Endothelial cell of umbilical vein (primary cell): ENCODE measurements at regions not wholly inside any gene's neighbourhood (a gene's known extent, or its start where the extent isn't known, plus 50 kb on each side); places are given as distances from the start of the nearest gene placed in this dataset.

Experiments used
- BruUV-seq: library from RNA; stranded (reverse); fragments of 400-500 nt; replicated peaks from 2 replicates; lab custom pipeline; 2021; lab: Mats Ljungman, UMichigan
- CTCF ChIA-PET: fragments of 300-600, 350-600 bp; sonication (Branson Sonifier 250); formaldehyde crosslinking; loops from one replicate; lab custom pipeline; 2021; ENCODE audit warnings: antibody characterized with exemption, inconsistent platforms; lab: Charles Lee
- POLR2A ChIA-PET: fragments of 300-600, 350-600 bp; sonication (Branson Sonifier 250); formaldehyde crosslinking; loops from one replicate; lab custom pipeline; 2021; ENCODE audit warnings: antibody characterized with exemption, inconsistent platforms; lab: Charles Lee
- DNase-seq: peaks from one replicate; pipeline ENCODE4 v3.0.0-alpha.2; 2011; ENCODE audit warnings: low read depth, low spot score
- FAIRE-seq: peaks from 2 replicates; lab custom pipeline; 2011; peaks lifted over from hg19 to GRCh38; lab: Jason Lieb, UNC
- H2AFZ ChIP-seq: 2 replicates; pipeline ENCODE4 v1.6.0; 2012; ENCODE audit warnings: low read depth, low read length, control low read depth, inconsistent platforms
- H3K27ac ChIP-seq: 2 replicates; pipeline ENCODE4 v1.5.1; 2011; ENCODE audit warnings: low read depth, mild to moderate bottlenecking, control low read depth, low read length, moderate library complexity; ENCODE audit not compliant: insufficient read depth
- H3K27me3 ChIP-seq, 2 experiments: 2 replicates each; pipeline versions ENCODE4 v1.6.0 to v1.6.1; 2011; ENCODE audit warnings: low read length in 2 of 2, mixed read lengths in 1 of 2; ENCODE audit not compliant: control insufficient read depth in 2 of 2, insufficient read depth in 2 of 2
- H3K36me3 ChIP-seq, 2 experiments: 2 replicates in 1 of 2; 3 replicates in 1 of 2; pipeline ENCODE4 v1.5.1; 2011; ENCODE audit warnings: low read length in 2 of 2, mild to moderate bottlenecking in 1 of 2, moderate library complexity in 1 of 2; ENCODE audit not compliant: control insufficient read depth in 2 of 2, insufficient read depth in 2 of 2; ENCODE audit errors: extremely low read depth in 1 of 2
- H3K4me1 ChIP-seq: 3 replicates; pipeline ENCODE4 v1.5.1; 2011; ENCODE audit warnings: mild to moderate bottlenecking, low read length; ENCODE audit not compliant: control insufficient read depth, insufficient read depth; ENCODE audit errors: extremely low read depth
- H3K4me2 ChIP-seq: 2 replicates; pipeline ENCODE4 v1.6.1; 2011; ENCODE audit warnings: low read length, control low read depth, mixed read lengths; ENCODE audit not compliant: insufficient read depth
- H3K4me3 ChIP-seq, 3 experiments: fragments of 200-600 bp in 1 of 3; sonication (generic), shearing (Covaris generic) in 1 of 3; replicated peaks in 1 of 3; 2 replicates each; pipeline ENCODE4 v1.5.1; 2011 to 2016; ENCODE audit warnings: control low read depth in 3 of 3, low read length in 3 of 3, mild to moderate bottlenecking in 2 of 3, inconsistent platforms in 1 of 3, low read depth in 1 of 3, moderate library complexity in 1 of 3; ENCODE audit not compliant: insufficient read depth in 1 of 3
- H3K79me2 ChIP-seq: 2 replicates; pipeline ENCODE4 v1.6.0; 2012; ENCODE audit warnings: low read length, inconsistent platforms; ENCODE audit not compliant: control insufficient read depth, insufficient read depth
- H3K9ac ChIP-seq: replicated peaks from 2 replicates; pipeline ENCODE3; 2011; ENCODE audit warnings: low read length, control low read depth; ENCODE audit not compliant: insufficient read depth; ENCODE audit errors: extremely low read depth
- H3K9me1 ChIP-seq: replicated peaks from 3 replicates; pipeline ENCODE4 v1.6.0; 2011; ENCODE audit warnings: mild to moderate bottlenecking, low read length; ENCODE audit not compliant: control insufficient read depth, insufficient read depth; ENCODE audit errors: extremely low read depth
- H3K9me3 ChIP-seq: replicated peaks from 2 replicates; pipeline ENCODE4 v1.5.1; 2012; ENCODE audit warnings: low read length, inconsistent platforms; ENCODE audit not compliant: control insufficient read depth, insufficient read depth
- H4K20me1 ChIP-seq: replicated peaks from 2 replicates; pipeline ENCODE3; 2011; ENCODE audit warnings: mild to moderate bottlenecking, low read length; ENCODE audit not compliant: control insufficient read depth, insufficient read depth; ENCODE audit errors: extremely low read depth
- EZH2 ChIP-seq: IDR thresholded peaks from 2 replicates; pipeline ENCODE4 v1.6.1; 2012; ENCODE audit warnings: borderline replicate concordance, low read depth, mild to moderate bottlenecking, moderate library complexity, low read length, inconsistent platforms; ENCODE audit not compliant: severe bottlenecking
- FOS ChIP-seq: IDR thresholded peaks from 2 replicates; pipeline ENCODE4 v1.6.1; 2011; ENCODE audit warnings: mild to moderate bottlenecking, low read length, moderate library complexity, borderline replicate concordance; ENCODE audit not compliant: insufficient read depth
- GATA2 ChIP-seq: IDR thresholded peaks from 2 replicates; pipeline ENCODE4 v1.7.0; 2011; ENCODE audit warnings: low read depth, mild to moderate bottlenecking, moderate library complexity, mixed read lengths, low read length; ENCODE audit not compliant: insufficient read length, insufficient read depth
- JUN ChIP-seq: IDR thresholded peaks from 2 replicates; pipeline ENCODE4 v1.6.1; 2011; ENCODE audit warnings: borderline replicate concordance, low read depth; ENCODE audit not compliant: insufficient read length, insufficient read depth
- MYC ChIP-seq: IDR thresholded peaks from one replicate; pipeline ENCODE4 v1.6.1; 2011; ENCODE audit warnings: mild to moderate bottlenecking, low read depth, low read length
- POLR2A ChIP-seq: IDR thresholded peaks from 2 replicates; pipeline ENCODE4 v1.6.1; 2012; ENCODE audit warnings: low read depth, mild to moderate bottlenecking, control low read depth, low read length
- POLR2AphosphoS5 ChIP-seq: IDR thresholded peaks from 2 replicates; pipeline ENCODE4 v1.6.1; 2012; ENCODE audit warnings: low read depth, mild to moderate bottlenecking, control low read depth, low read length, moderate library complexity; ENCODE audit not compliant: insufficient read depth
- dilution Hi-C: fragments of 300-500 bp; cut with MboI; formaldehyde crosslinking; loops from one replicate; pipeline ENCODE4 v1.15.0; 2019; ENCODE audit warnings: low sequenced_read_pairs; ENCODE audit not compliant: extremely low pct_ligation_motif_present
- intact Hi-C: fragments of 100-400 bp; cut with micrococcal nuclease; formaldehyde crosslinking; loops from one replicate; pipeline ENCODE4 v1.10.0; 2022
- TF ChIP-seq, protein P1 (sequence below), 2 donors: IDR thresholded peaks; 1 replicate in 1 of 2; 2 replicates in 1 of 2; pipeline ENCODE4 v1.5.1; 2011; ENCODE audit warnings: low read length in 2 of 2, mild to moderate bottlenecking in 2 of 2, moderate library complexity in 2 of 2, control low read depth in 1 of 2, inconsistent platforms in 1 of 2, low read depth in 1 of 2; ENCODE audit not compliant: insufficient read depth in 1 of 2; ENCODE audit errors: extremely low read depth in 1 of 2
- TF ChIP-seq, protein P2 (sequence below): IDR thresholded peaks from 2 replicates; pipeline ENCODE4 v1.6.1; 2011; ENCODE audit not compliant: insufficient read depth, insufficient read length

DNA sequence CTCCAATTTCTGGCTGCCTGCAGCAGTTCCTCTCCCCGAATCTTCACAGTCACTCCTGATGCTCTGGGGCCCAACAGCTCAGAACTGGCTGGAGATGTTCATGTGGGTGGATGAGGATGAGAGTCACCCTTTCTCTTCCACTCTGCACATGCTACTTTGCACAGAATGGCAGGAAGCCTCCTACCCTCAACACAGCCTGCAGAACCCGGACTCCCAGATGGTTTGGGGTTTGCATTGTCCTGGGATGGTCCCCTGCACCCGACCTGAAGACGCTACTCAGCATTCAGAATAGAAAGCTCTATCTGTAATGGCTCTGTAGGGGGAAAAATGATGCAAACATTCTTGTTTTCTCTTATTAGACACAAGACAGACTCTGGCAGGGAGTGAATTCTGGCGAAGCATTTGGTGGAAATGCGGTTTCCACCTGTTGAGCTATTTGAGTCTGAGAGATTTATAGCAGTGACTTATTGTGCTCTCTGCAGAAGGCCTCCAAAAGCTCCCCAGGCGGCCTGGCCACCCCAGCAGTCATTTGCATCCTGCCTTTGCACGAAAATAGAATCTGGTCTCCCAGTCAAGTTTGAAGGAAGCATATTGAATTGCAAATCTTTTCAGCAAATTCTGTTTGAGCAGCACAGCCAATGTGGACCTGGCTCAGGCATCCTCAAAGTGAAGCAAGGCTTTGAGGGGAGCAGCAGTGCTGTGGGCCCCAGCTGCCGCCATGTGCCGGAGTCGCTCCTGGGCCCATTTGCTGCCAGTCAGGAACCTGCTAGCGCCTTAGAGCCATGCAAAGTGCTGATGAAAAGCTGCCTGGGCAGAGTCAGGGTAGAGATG lies 309.3 kb downstream of the TCERG1L start:
- POLR2A ChIA-PET = no interaction called here

More for the DNA sequence above, 309.3 kb downstream of the TCERG1L start:
- Histone ChIP-seq H3K9me3 (peaks cover 9% of the 10 kb centered on the region), H3K79me2 (no peaks in the 10 kb centered on the region), H4K20me1 (no peaks in the 10 kb centered on the region), H3K27ac (no peak overlapping the region), H3K36me3 (no peaks in the 10 kb centered on the region), H3K27me3 (no peaks in the 10 kb centered on the region), H3K4me1 (no peaks in the 10 kb centered on the region), H3K9ac (no peak overlapping the region), H3K4me2 (no peak overlapping the region), H2AFZ (no peak overlapping the region), H3K4me3 (no peak overlapping the region), H3K9me1 (no peaks in the 10 kb centered on the region)
- DNase-seq = no peak
- no TSS peak for BruUV-seq
- intact Hi-C loops = no loop called here
- no peak for TF ChIP-seq POLR2A
- TF ChIP-seq POLR2AphosphoS5 = no peak
- TF ChIP-seq, protein P1, sequence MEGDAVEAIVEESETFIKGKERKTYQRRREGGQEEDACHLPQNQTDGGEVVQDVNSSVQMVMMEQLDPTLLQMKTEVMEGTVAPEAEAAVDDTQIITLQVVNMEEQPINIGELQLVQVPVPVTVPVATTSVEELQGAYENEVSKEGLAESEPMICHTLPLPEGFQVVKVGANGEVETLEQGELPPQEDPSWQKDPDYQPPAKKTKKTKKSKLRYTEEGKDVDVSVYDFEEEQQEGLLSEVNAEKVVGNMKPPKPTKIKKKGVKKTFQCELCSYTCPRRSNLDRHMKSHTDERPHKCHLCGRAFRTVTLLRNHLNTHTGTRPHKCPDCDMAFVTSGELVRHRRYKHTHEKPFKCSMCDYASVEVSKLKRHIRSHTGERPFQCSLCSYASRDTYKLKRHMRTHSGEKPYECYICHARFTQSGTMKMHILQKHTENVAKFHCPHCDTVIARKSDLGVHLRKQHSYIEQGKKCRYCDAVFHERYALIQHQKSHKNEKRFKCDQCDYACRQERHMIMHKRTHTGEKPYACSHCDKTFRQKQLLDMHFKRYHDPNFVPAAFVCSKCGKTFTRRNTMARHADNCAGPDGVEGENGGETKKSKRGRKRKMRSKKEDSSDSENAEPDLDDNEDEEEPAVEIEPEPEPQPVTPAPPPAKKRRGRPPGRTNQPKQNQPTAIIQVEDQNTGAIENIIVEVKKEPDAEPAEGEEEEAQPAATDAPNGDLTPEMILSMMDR (IDR thresholded peaks at IDR 0.05; ENCODE audit: extremely low read depth in 1 of 2, insufficient read depth in 1 of 2, low read depth in 1 of 2, low read length in 2 of 2) = no peak
- no peak for TF ChIP-seq EZH2
- TF ChIP-seq FOS = no peak
- no peak for TF ChIP-seq JUN
- TF ChIP-seq, protein P2, sequence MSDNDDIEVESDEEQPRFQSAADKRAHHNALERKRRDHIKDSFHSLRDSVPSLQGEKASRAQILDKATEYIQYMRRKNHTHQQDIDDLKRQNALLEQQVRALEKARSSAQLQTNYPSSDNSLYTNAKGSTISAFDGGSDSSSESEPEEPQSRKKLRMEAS = no peak
- TF ChIP-seq MYC = no peak
- no peak for TF ChIP-seq GATA2
- dilution Hi-C loops = no loop called here
- CTCF ChIA-PET = no interaction called here
- FAIRE-seq = no peak
